K562 (cell line): ENCODE measurements at regions not wholly inside any gene's neighbourhood (a gene's known extent, or its start where the extent isn't known, plus 50 kb on each side); places are given as distances from the start of the nearest gene placed in this dataset.
"Not testable (repeated sequence)": the region's sequence is repeated elsewhere in the genome, so short reads cannot be mapped to it uniquely, and the experiment has no call there.

Experiments used
- ATAC-seq: fragments of 200-7000 bp; cut with Tn5 transposase; 3 replicates; pipeline ENCODE4 v1.9.1; 2020; ENCODE audit warnings: moderate library complexity
- BruUV-seq: library from RNA; stranded (reverse); fragments of 400-500 nt; replicated peaks from 2 replicates; lab custom pipeline; 2021; lab: Mats Ljungman, UMichigan
- CTCF ChIA-PET: fragments of 300-600 bp; formaldehyde crosslinking; extraction: SDS; loops from one replicate; lab custom pipeline; 2021; ENCODE audit warnings: low intra/inter-chr PET ratio; lab: Yijun Ruan, JAX
- POLR2A ChIA-PET: fragments of 300-600, 350-650 bp; sonication (Branson Sonifier 250); formaldehyde crosslinking; extraction: SDS; loops from one replicate; lab custom pipeline; 2021; ENCODE audit warnings: antibody characterized with exemption, inconsistent platforms; lab: Yijun Ruan, JAX
- DNase-seq, 4 experiments: peaks; one replicate each; pipeline versions ENCODE4 v3.0.0 to v3.0.0-alpha.2; 2011 to 2018; ENCODE audit warnings: low spot score in 3 of 4, mixed read lengths in 3 of 4; ENCODE audit errors: extremely low read depth in 1 of 4
- FAIRE-seq: peaks from 2 replicates; lab custom pipeline; 2011; peaks lifted over from hg19 to GRCh38; lab: Jason Lieb, UNC
- H2AFZ ChIP-seq: 2 replicates; pipeline ENCODE4 v1.6.0; 2011; ENCODE audit warnings: low read depth, low read length, control low read depth, inconsistent platforms
- H3K27ac ChIP-seq: fragments of 200-600 bp; 3 replicates; pipeline ENCODE4 v1.8.0; 2011; ENCODE audit warnings: low read depth, mild to moderate bottlenecking, control low read depth, inconsistent platforms, low read length, moderate library complexity, mixed read lengths; ENCODE audit errors: extremely low read depth
- H3K27me3 ChIP-seq, 2 experiments: fragments of 300-600 bp in 1 of 2; 2 replicates in 1 of 2; 3 replicates in 1 of 2; pipeline versions ENCODE4 v1.6.0 to v1.8.0; 2011; ENCODE audit warnings: inconsistent platforms in 2 of 2, low read length in 2 of 2, mild to moderate bottlenecking in 1 of 2, mixed read lengths in 1 of 2, moderate library complexity in 1 of 2; ENCODE audit not compliant: control insufficient read depth in 2 of 2, insufficient read depth in 2 of 2
- H3K36me3 ChIP-seq: fragments of 300-600 bp; 3 replicates; pipeline ENCODE4 v1.8.0; 2011; ENCODE audit warnings: mild to moderate bottlenecking, low read length, inconsistent platforms; ENCODE audit not compliant: control insufficient read depth, insufficient read depth
- H3K4me1 ChIP-seq, 2 experiments: fragments of 200-600 bp in 1 of 2; replicated peaks in 1 of 2; 2 replicates in 1 of 2; 3 replicates in 1 of 2; pipeline versions ENCODE4 v1.5.1 to v1.8.0; 2011; ENCODE audit warnings: inconsistent platforms in 2 of 2, low read length in 2 of 2, mild to moderate bottlenecking in 1 of 2, mixed read lengths in 1 of 2, moderate library complexity in 1 of 2; ENCODE audit not compliant: control insufficient read depth in 2 of 2, insufficient read depth in 2 of 2
- H3K4me2 ChIP-seq: 2 replicates; pipeline ENCODE4 v1.6.1; 2011; ENCODE audit warnings: low read length, control low read depth, inconsistent platforms, mixed read lengths; ENCODE audit not compliant: insufficient read depth
- H3K4me3 ChIP-seq: fragments of 200-600 bp; sonication (generic), shearing (Covaris generic); 2 replicates; pipeline ENCODE4 v1.5.1; 2016; ENCODE audit warnings: control low read depth, inconsistent platforms
- H3K79me2 ChIP-seq: fragments of 200-600 bp; 3 replicates; pipeline ENCODE4 v1.8.0; 2011; ENCODE audit warnings: low read length, inconsistent platforms; ENCODE audit not compliant: control insufficient read depth, insufficient read depth
- H3K9ac ChIP-seq, 2 experiments: 2 replicates each; pipeline versions ENCODE4 v1.6.0 to v1.6.1; 2011; ENCODE audit warnings: low read depth in 2 of 2, low read length in 2 of 2, control low read depth in 1 of 2, inconsistent platforms in 1 of 2, mild to moderate bottlenecking in 1 of 2, mixed read lengths in 1 of 2; ENCODE audit not compliant: insufficient read depth in 1 of 2
- H3K9me1 ChIP-seq: one replicate; pipeline ENCODE4 v1.6.0; 2011; ENCODE audit warnings: inconsistent platforms, mild to moderate bottlenecking, low read length, moderate library complexity; ENCODE audit not compliant: control insufficient read depth, insufficient read depth
- H3K9me3 ChIP-seq: replicated peaks from 2 replicates; pipeline ENCODE4 v1.5.1; 2011; ENCODE audit warnings: low read depth, low read length, inconsistent platforms; ENCODE audit not compliant: control insufficient read depth, insufficient read depth
- H4K20me1 ChIP-seq: replicated peaks from 2 replicates; pipeline ENCODE4 v1.6.1; 2011; ENCODE audit warnings: low read length, inconsistent platforms, mixed read lengths; ENCODE audit not compliant: control insufficient read depth, insufficient read depth
- BCOR ChIP-seq: fragments of 450-650 bp; IDR thresholded peaks from 2 replicates; pipeline ENCODE4 v1.6.1; 2016
- CREB1 ChIP-seq, 2 experiments: sonication (generic) in 1 of 2; formaldehyde crosslinking in 1 of 2; IDR thresholded peaks; 2 replicates each; pipeline versions ENCODE4 v1.6.1 to v1.8.0; 2012 to 2022; ENCODE audit warnings: inconsistent platforms in 1 of 2, mild to moderate bottlenecking in 1 of 2, missing genetic modification reagents in 1 of 2, moderate library complexity in 1 of 2
- KAT2B ChIP-seq: IDR thresholded peaks from one replicate; pipeline ENCODE4 v1.6.1; 2012; ENCODE audit warnings: low read depth, mild to moderate bottlenecking, control low read depth, inconsistent platforms, low read length, moderate library complexity
- MEIS2 ChIP-seq: fragments of 450-650 bp; IDR thresholded peaks from 2 replicates; pipeline ENCODE4 v1.6.1; 2014; ENCODE audit warnings: mild to moderate bottlenecking; ENCODE audit not compliant: partially characterized antibody
- NR2C2 ChIP-seq, 2 experiments: fragments of 200-800 bp in 1 of 2; sonication (Bioruptor generic) in 1 of 2; sonication (generic) in 1 of 2; formaldehyde crosslinking in 1 of 2; IDR thresholded peaks; 2 replicates each; pipeline versions ENCODE4 v1.6.1 to v1.8.0; 2016 to 2022; ENCODE audit warnings: mild to moderate bottlenecking in 1 of 2, missing compliant biosample characterization in 1 of 2, missing genetic modification characterization in 1 of 2, missing genetic modification reagents in 1 of 2
- XRCC5 ChIP-seq: fragments of 200-400 bp; formaldehyde crosslinking; IDR thresholded peaks from 2 replicates; pipeline ENCODE4 v1.6.1; 2017; ENCODE audit warnings: low read depth, mild to moderate bottlenecking, low read length
- WGBS: fragments of 100-300 bp; shearing (Covaris generic); methylation state at CpG from one replicate; pipeline ENCODE4 v1.1.6; 2016; ENCODE audit warnings: low coverage, mixed read lengths; ENCODE audit not compliant: insufficient coverage; ENCODE audit errors: missing lambda C conversion rate; 5-methylcytosine and 5-hydroxymethylcytosine counted together
- in situ Hi-C: fragments of 300-500 bp; cut with MboI; formaldehyde crosslinking; loops from 4 replicates; pipeline ENCODE4 v1.15.0; 2018; ENCODE audit warnings: inconsistent platforms, mixed read lengths
- intact Hi-C: fragments of 100-400 bp; cut with micrococcal nuclease; formaldehyde crosslinking; loops from 2 replicates; pipeline ENCODE4 v1.14.2; 2022
- TF ChIP-seq, protein P1 (sequence below): fragments of 200-800 bp; sonication (Bioruptor generic); IDR thresholded peaks from 2 replicates; pipeline ENCODE4 v1.6.1; 2016; ENCODE audit warnings: missing genetic modification characterization, missing compliant biosample characterization

DNA sequence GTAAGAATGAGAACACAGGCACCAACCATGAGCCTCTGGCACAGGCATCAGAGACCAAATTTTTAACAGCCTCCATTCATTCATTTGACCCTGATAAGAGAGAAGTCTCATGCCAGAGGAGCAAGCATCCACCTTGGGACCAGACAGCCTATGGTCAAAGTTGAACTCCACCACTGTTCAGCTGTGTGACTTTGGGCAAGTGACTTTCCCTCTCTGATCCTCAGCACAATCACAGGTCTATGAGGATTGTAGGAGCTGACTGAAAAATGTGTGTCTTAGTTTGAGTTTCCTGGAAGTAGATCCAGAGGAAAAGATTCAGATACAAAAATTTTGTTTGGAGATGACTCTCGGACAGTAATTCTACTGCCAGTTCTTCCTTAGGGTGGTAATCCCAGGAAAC is 645.1 kb upstream of the DEFB115 start (continued):
- TF ChIP-seq, protein P1, sequence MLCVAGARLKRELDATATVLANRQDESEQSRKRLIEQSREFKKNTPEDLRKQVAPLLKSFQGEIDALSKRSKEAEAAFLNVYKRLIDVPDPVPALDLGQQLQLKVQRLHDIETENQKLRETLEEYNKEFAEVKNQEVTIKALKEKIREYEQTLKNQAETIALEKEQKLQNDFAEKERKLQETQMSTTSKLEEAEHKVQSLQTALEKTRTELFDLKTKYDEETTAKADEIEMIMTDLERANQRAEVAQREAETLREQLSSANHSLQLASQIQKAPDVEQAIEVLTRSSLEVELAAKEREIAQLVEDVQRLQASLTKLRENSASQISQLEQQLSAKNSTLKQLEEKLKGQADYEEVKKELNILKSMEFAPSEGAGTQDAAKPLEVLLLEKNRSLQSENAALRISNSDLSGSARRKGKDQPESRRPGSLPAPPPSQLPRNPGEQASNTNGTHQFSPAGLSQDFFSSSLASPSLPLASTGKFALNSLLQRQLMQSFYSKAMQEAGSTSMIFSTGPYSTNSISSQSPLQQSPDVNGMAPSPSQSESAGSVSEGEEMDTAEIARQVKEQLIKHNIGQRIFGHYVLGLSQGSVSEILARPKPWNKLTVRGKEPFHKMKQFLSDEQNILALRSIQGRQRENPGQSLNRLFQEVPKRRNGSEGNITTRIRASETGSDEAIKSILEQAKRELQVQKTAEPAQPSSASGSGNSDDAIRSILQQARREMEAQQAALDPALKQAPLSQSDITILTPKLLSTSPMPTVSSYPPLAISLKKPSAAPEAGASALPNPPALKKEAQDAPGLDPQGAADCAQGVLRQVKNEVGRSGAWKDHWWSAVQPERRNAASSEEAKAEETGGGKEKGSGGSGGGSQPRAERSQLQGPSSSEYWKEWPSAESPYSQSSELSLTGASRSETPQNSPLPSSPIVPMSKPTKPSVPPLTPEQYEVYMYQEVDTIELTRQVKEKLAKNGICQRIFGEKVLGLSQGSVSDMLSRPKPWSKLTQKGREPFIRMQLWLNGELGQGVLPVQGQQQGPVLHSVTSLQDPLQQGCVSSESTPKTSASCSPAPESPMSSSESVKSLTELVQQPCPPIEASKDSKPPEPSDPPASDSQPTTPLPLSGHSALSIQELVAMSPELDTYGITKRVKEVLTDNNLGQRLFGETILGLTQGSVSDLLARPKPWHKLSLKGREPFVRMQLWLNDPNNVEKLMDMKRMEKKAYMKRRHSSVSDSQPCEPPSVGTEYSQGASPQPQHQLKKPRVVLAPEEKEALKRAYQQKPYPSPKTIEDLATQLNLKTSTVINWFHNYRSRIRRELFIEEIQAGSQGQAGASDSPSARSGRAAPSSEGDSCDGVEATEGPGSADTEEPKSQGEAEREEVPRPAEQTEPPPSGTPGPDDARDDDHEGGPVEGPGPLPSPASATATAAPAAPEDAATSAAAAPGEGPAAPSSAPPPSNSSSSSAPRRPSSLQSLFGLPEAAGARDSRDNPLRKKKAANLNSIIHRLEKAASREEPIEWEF, result no peak
- TF ChIP-seq BCOR, result peak; percentile 88
- TF ChIP-seq MEIS2, result no peak
- no peak for TF ChIP-seq CREB1 (IDR thresholded peaks at IDR 0.05)
- no peak for TF ChIP-seq CREB1 (CRISPR knock-in tag; IDR thresholded peaks at IDR 0.05)
- TF ChIP-seq XRCC5, result no peak
- TF ChIP-seq NR2C2 (CRISPR knock-in tag; IDR thresholded peaks at IDR 0.05), result no peak
- TF ChIP-seq NR2C2 (tag; IDR thresholded peaks at IDR 0.05), result no peak
- TF ChIP-seq KAT2B, result no peak

DNA sequence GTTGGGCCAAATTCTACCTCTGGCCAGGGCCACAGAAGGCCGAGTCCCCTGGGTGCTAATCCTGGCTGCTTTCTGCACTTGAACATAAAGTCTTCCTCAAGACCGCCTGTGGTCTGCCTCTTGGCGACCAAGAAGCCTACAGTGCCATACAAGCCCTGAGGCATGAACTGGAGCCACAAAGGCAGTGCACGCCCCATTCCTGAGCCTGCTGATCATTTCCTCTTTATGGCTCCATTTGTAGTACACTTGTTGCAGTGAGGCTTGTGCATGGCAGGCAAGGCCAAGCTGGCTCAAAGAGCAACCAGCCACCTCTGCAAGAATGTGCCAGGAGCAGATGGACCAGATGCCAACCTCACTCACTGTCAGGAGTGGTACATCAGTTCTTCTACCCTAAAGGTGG is 636.1 kb upstream of the DEFB115 start:
- BruUV-seq, H3K9ac ChIP-seq, POLR2A ChIA-PET, CTCF ChIA-PET, H3K27ac ChIP-seq, H3K4me3 ChIP-seq, H3K4me2 ChIP-seq, DNase-seq, H3K36me3 ChIP-seq, FAIRE-seq, H3K79me2 ChIP-seq, H4K20me1 ChIP-seq, in situ Hi-C loops, H3K27me3 ChIP-seq, H3K9me1 ChIP-seq, intact Hi-C loops, ATAC-seq, H3K9me3 ChIP-seq, H3K4me1 ChIP-seq, H2AFZ ChIP-seq: not testable (repeated sequence)
- WGBS, result 51% methylated on average over 4 of the region's 4 CpGs
